HG02973 (cell line): ENCODE measurements at regions not wholly inside any gene's neighbourhood (a gene's known extent, or its start where the extent isn't known, plus 50 kb on each side); places are given as distances from the start of the nearest gene placed in this dataset.

Experiments
- ATAC-seq: cut with Tn5 transposase; IDR thresholded peaks from one replicate; pipeline ENCODE4 v1.9.1; 2021; ENCODE audit warnings: moderate library complexity; ENCODE audit not compliant: unreplicated experiment

DNA sequence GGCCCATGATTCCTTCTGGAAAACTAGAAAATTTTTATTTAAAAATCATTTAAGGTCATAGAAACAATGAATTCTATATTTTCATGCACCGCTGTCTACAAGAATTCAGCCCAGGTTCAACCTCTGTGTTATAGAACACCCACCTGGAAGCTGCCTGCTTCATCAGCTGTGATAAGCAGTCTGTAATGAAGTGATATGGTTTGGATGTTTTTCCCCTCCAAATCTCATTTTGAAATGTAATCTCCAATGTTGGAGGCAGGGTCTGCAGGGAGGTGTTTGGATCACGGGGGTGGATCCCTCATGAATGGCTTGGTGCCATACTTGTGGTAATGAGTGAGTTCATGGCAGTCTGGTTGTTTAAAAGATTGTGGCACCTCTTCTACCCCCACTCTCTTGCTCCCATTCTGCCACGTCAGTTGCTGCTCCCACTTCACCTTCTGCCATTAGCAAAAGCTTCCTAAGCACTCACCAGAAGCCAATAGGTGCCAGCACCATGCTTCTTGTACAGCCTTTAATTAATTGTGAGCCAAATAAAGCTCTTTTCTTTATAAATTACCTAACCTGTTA lies 55.6 kb downstream of the MRPL32 start:
- no peak for ATAC-seq

DNA sequence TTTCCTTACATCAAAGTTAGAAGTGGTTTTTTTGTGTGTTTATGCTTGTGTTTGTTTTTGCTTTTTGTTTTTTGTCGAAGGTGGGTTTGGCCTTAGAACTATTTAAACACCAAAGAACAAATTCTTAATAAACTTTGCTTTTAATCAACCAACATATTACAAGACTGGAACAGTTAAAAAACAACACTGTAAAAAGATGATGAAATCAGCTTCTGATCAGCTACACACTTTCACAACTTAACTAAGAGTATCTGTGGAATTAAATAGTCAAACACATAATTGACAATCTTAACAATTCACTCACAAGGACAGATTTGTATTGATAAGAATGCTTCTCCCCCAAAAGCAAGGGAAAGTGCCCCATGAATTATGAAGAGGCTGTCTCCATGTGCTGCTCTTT lies 58.8 kb downstream of the MRPL32 start:
- no peak for ATAC-seq

GRCh38 chr7:42991913-42992591 lies 59.9 kb downstream of the MRPL32 start:
- ATAC-seq: no peak

DNA sequence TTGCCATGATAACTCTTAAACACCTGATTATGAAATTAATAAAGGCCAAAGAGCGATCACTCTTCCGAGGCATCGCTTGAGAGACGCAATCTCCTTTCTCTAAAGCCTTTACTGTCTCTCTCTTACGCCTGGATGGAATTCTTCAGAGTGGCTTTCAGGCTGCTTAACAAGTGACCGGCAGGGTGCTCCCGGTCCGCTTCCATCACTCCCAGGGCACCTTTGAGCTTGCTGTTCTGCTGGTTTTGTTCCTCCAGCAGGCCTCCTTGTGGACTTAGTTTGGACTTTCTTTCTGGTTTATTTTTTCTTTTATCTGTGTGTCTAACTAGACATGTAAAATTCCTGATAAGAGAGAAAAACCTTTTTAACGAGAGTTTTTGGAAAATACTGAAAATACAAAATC lies 60.9 kb downstream of the MRPL32 start:
- ATAC-seq: no peak

DNA sequence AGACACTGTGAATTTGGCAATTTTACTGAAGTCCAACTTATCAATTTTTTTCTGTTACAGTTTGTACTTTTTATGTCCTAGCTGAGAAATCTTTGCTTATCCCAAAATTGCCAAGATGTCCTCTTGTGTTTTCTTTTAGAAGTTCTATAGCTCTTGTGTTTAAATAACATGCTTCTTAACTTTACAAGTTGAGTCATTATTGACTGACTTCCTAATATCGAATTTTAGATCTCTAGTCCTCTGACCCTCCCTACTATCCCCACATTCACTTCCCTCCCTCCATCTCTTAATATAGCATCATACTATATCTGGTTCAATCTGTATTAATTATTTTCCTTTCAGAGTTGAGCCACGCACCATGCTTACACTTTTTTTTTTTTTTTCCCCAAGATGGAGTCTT lies 61.9 kb downstream of the MRPL32 start:
- ATAC-seq: no peak

DNA sequence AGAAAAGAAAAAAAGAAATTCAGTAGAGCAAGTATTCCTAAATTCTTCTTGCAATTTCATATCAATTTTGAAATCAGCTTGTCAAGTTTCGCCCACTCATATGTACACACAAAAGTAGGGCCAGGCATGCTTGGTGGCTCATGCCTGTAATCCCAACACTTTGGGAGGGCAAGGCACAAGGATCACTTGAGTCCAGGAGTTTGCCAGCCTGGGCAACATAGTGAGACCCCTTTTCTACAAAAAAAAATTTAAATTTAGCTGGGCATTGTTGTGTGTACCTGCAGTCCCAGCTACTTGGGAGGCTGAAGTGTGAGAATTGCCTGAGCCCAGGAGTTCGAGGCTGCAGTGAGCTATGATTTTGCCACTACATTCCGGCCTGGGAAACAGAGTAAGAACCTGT lies 65.4 kb downstream of the MRPL32 start:
- no peak for ATAC-seq

DNA sequence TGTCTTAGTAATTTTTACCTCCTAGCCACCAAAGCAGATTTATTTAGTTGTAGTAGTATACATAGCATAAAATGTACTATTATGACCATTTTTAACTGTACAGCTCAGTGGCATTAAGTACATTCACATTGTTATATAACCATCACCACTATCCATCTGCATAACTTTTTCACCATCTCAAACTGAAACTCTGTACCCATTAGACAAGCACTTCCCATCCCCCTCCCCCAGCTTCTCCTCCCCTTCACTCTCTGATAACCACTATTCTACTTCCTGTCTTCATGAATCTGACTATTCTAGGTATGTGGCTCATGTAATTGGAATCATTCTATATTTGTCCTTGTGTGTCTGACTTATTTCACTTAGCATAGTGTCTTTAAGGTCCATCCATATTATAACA lies 71.9 kb downstream of the MRPL32 start:
- ATAC-seq: no peak

GRCh38 chr7:43006008-43006407 lies 73.8 kb downstream of the MRPL32 start:
- ATAC-seq: no peak

DNA sequence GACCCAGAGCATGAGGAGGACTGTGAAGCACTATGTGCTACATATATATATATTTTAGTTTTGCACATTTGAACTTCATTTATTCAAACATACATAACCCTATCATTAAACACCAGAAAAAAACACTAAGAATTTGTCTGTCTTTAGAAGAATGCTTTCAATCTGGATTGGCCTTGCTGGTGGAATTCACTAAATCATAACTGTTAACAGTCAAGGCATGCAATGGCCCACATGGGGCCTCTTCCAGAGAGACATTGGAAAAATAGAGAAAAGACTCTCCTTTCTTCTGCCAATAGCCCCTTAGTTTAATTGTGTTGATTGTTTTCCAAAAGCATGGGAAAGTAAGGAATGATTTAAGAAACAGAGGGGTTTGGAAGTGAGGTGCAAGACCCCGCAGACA lies 77.9 kb downstream of the MRPL32 start:
- ATAC-seq: no peak

DNA sequence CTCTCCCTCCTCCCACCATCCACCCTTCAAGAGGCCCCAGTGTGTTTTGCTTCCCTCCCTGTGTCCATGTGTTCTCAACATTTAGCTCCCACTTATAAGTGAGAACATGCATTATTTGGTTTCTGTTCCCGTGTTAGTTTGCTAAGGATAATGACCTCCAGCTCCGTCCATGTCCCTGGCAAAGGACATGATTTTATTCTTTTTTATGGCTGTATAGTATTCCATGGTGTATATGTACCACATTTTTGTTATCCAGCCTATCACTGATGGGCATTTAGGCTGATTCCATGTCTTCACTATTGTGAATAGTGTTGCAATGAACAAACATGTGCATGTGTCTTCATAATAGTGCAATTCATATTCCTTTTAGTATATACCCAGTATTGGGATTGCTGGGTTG lies 79.7 kb downstream of the MRPL32 start:
- no peak for ATAC-seq

DNA sequence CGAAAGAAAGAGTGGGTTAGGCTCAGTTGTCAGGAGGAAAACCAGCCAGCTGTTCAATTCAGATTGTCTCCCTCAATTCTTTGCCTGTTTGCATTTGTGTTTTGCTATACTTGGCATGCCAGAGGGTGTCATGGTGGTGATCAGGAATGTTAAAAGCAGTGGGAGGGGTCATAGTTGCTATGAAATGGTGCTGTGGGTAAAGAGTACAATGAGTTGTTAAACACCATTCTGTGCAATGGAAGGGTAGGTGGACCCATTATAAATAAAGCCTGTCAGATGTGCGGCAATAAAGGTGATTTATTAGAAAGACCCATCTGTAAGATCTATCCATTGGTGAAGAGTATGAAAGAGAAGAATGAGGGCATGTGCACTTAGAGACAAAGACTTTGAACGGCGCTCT lies 82.2 kb downstream of the MRPL32 start:
- no peak for ATAC-seq

DNA sequence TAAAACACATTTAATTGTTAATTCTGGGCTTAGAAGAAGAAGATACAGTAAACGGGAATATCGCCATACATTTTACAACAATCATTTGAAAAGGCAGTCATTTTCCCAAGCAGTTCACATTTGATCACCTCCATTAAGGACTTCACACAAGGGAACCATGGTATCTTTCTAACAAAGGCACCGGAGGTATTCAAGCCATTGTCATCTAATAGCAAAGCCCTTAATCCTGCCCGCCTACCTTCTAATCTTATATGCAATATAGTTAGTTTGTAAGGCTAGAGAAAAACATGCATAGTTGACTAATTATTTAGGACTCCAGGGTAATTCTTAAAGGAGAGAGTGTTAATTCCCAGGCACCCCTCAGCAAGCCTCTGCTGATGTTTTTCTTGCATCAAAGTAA lies 83.1 kb downstream of the MRPL32 start:
- no peak for ATAC-seq

DNA sequence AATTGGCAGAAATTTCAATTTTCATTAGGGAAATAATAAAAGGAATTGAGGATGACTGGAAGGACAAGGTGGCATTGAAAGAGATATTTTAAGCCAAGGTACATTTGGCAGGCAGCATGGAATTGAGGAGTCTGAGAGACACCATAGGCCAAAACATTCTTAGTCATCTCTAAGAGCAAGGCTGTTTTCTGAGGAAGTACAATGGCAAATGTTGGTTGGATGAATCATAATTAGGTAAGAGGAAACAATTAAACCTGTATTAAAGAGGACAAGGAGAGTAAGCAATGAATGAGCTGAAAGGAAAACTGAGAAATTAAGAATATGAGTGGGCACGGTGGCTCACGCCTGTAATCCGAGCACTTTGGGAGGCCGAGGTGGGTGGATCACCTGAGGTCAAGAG lies 86.3 kb downstream of the MRPL32 start:
- no peak for ATAC-seq

- ATAC-seq: no peak
Measured at GRCh38 chr7:43021431-43021830, 89.3 kb downstream of the MRPL32 start.

- ATAC-seq: no peak
Measured at GRCh38 chr7:43022008-43022407, 89.8 kb downstream of the MRPL32 start.

GRCh38 chr7:43033369-43033768 lies 79.1 kb upstream of the HECW1 start:
- no peak for ATAC-seq

- no peak for ATAC-seq
Measured at GRCh38 chr7:43034535-43035002, 77.9 kb upstream of the HECW1 start.

DNA sequence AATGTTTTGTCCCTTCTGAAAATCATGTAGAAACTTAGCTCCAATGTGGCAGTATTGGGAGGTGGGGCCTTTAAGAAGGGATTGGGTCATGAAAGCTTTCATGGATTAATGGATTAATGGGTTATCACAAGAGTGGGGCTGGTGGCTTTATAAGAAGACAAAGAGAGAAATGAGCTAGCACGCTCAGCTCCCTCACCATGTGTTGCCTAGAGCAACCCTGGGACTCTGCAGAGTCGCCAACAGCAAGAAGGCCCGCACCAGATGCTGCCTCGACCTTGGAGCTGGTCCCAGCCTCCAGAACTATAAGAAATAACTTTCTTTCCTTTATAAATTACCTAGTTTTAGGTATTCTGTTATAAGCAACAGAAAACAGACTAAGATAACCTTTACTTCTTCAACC lies 74.9 kb upstream of the HECW1 start:
- no peak for ATAC-seq

DNA sequence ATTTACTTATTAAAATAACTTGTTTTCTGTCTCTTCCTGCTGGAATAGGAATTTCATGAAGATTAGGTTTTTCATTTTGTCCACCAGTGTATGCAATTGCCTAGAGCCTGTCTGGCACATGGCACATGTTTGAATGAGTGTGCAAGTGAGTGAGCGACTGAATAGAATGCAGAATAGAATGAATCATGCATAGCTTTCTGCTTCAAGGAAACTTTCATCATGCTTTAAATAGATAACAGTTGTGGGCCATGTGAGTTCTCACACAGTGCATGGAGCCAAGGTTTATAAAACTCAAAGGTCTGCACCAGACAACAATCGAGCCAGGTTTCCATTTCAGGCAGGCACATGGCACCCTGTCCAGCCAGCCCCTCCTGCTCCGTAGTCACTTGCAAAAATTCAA lies 74.2 kb upstream of the HECW1 start:
- ATAC-seq: no peak

DNA sequence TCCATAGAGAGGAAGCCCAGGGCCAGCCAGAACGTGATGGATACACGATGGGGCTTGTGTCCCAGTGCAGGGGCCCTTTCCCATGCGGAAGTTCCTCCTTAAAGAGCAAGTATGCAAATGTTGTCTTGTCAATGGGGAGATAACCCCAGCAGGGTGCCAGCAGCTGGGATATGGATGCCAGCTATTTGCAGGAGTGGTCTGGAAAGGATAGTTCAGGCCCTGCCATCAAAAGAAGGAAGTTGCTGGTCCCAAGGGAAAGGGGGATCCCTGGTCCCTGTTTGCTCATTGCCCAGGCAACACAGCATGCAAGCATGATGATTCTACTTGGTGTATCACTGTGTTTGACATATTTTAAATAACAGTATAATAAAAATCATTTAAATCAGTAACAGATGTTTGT lies 73.1 kb upstream of the HECW1 start:
- no peak for ATAC-seq

GRCh38 chr7:43040461-43040860 lies 72.0 kb upstream of the HECW1 start:
- no peak for ATAC-seq

DNA sequence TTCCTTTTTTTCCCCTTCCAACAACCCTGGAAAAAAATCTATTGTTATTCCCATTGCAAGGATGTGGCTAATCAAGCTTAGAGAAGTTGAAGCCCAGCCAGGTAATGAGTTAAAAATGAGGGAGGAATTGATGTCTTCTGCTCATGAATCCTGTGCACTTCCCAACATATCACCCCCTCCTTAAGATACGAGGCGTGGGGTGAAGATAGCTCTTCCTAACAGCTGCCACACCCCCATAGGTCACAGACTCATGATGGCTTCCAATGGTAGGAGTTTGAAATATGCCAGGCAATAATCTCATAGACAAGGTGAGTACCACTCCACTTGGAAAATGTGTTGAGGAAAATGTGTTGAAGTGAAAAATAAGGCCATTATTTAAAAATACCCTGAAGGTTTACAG lies 71.3 kb upstream of the HECW1 start:
- ATAC-seq: no peak

DNA sequence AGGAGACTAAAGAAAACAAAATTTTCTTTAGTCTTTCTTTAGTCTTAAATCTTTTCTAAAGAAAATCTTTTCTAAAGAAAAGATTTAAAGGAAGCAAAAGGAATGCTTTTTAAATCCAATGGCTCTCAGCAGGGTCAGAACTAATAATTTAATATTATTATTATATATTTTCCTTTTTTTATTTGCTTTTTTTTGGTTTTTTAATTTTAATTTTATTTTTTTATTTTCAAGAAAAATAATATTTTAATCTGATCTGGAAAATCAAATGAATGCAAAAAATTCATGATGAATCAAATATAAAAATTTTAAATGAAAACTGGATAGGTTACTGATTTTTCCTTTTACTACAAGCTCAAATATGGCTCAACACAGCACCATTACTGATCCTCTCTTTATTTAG lies 70.7 kb upstream of the HECW1 start:
- ATAC-seq: no peak
